Psoas muscle (tissue), 7 donors: ENCODE measurements at regions not wholly inside any gene's neighbourhood (a gene's known extent, or its start where the extent isn't known, plus 50 kb on each side); places are given as distances from the start of the nearest gene placed in this dataset.
"Not testable (repeated sequence)": the region's sequence is repeated elsewhere in the genome, so short reads cannot be mapped to it uniquely, and the experiment has no call there.

Source experiments
- ATAC-seq, 4 donors: fragments of 200-7000 bp; cut with Tn5 transposase; one replicate each; pipeline ENCODE4 v1.9.1; 2020; ENCODE audit warnings: moderate library complexity in 3 of 4, mild to moderate bottlenecking in 2 of 4
- DNase-seq, 2 donors: peaks; one replicate each; pipeline ENCODE4 v3.0.0-alpha.2; 2020
- H3K27ac ChIP-seq: fragments of 200-600 bp; one replicate; pipeline ENCODE4 v1.8.0; 2022
- H3K27me3 ChIP-seq, 3 donors: fragments of 200-600 bp in 1 of 3; one replicate each; pipeline versions ENCODE4 v1.6.1 to v1.8.0; 2013 to 2022; ENCODE audit warnings: low read length in 2 of 3, mild to moderate bottlenecking in 2 of 3, moderate library complexity in 1 of 3; ENCODE audit not compliant: insufficient read depth in 3 of 3
- H3K36me3 ChIP-seq, 2 donors: fragments of 200-600 bp in 1 of 2; one replicate each; pipeline versions ENCODE4 v1.6.1 to v1.8.0; 2013 to 2022; ENCODE audit warnings: low read depth in 1 of 2, mild to moderate bottlenecking in 1 of 2, moderate library complexity in 1 of 2; ENCODE audit not compliant: insufficient read depth in 1 of 2
- H3K4me1 ChIP-seq: fragments of 200-600 bp; one replicate; pipeline ENCODE4 v1.8.0; 2022
- H3K4me3 ChIP-seq: fragments of 200-600 bp; one replicate; pipeline ENCODE4 v1.8.0; 2022; ENCODE audit warnings: mild to moderate bottlenecking
- H3K9me3 ChIP-seq: fragments of 200-600 bp; one replicate; pipeline ENCODE4 v1.8.0; 2022
- CTCF ChIP-seq: fragments of 200-600 bp; IDR thresholded peaks from one replicate; pipeline ENCODE4 v1.8.0; 2022; ENCODE audit warnings: antibody characterized with exemption
- WGBS, 3 donors: extraction: QIAGEN DNeasy Blood & Tissue Kit; methylation state at CpG; one replicate each; pipeline versions ENCODE4 v1.1.6 to v1.1.7; 2013; 5-methylcytosine and 5-hydroxymethylcytosine counted together
- intact Hi-C, 2 donors: fragments of 100-400 bp; cut with DNase I; formaldehyde crosslinking; loops; one replicate each; pipeline versions ENCODE4 v1.11.0 to v1.14.2; 2022
- donor health status: healthy with polysubstance abuse.
- donor health status: DM: no; HTN: no; CAD: no; lungs with moderate emphysema.
- donor health status: Bipolar disorder and iron deficiency.
- donor health status: healthy.
- donor health status: DM: yes; HTN: yes; CAD: no.
- donor health status: DM: no; HTN: no; CAD: no.
- donor health status: DM: yes; HTN: yes; CAD: no.

- Histone ChIP-seq H3K36me3 (no peaks in the 10 kb centered on the region), H3K27me3 (peaks cover 0 to 17% (median 0%) of the 10 kb centered on the region in 3 donors), H3K9me3 (no peaks in the 10 kb centered on the region), H3K4me3 (no peak overlapping the region), H3K27ac (no peak overlapping the region), H3K4me1 (no peaks in the 10 kb centered on the region)
- DNase-seq (no peak), ATAC-seq (no peak)
- 41 to 83% (median 82%) methylated on average over 2 of the region's 2 CpGs for WGBS, 3 donors
- intact Hi-C loops = no loop called here
- TF ChIP-seq CTCF = no peak
Measured at GRCh38 chrX:106284431-106285025, 116.4 kb downstream of the PWWP3B start.

- DNase-seq = no peak
- ATAC-seq = no peak
- H3K9me3 ChIP-seq = no peaks in the 10 kb centered on the region
- intact Hi-C loops = no loop called here
- H3K4me3 ChIP-seq = no peak overlapping the region
- no peaks in the 10 kb centered on the region for H3K4me1 ChIP-seq
- H3K36me3 ChIP-seq = no peaks in the 10 kb centered on the region
- WGBS, 3 donors = 21 to 37% (median 25%) methylated on average over 1 of the region's 1 CpG
- TF ChIP-seq CTCF = no peak
- H3K27me3 ChIP-seq = peaks cover 0 to 13% (median 0%) of the 10 kb centered on the region in 3 donors
- H3K27ac ChIP-seq = no peak overlapping the region
Measured at GRCh38 chrX:106286053-106286650, 118.0 kb downstream of the PWWP3B start.

GRCh38 chrX:106290778-106291177, 122.7 kb downstream of the PWWP3B start:
- whole genome bisulfite sequencing, 3 donors = no CpG with 5 or more reads among the region's 5 CpGs
- H3K36me3 ChIP-seq, DNase-seq, H3K27ac ChIP-seq, H3K27me3 ChIP-seq, intact Hi-C loops, H3K4me1 ChIP-seq, H3K4me3 ChIP-seq, H3K9me3 ChIP-seq, ATAC-seq: not testable (repeated sequence)

GRCh38 chrX:106291779-106292390, 123.8 kb downstream of the PWWP3B start:
- WGBS, 3 donors = no CpG with 5 or more reads among the region's 9 CpGs
- ATAC-seq = not testable (repeated sequence)

GRCh38 chrX:106300239-106300638, 132.1 kb downstream of the PWWP3B start:
- TF ChIP-seq CTCF = no peak
- Histone ChIP-seq H3K36me3 (no peaks in the 10 kb centered on the region), H3K27me3 (peaks cover 0 to 10% (median 0%) of the 10 kb centered on the region in 3 donors), H3K27ac (no peak overlapping the region), H3K9me3 (no peaks in the 10 kb centered on the region), H3K4me3 (no peak overlapping the region), H3K4me1 (no peaks in the 10 kb centered on the region)
- ATAC-seq (no peak), DNase-seq (no peak)
- intact Hi-C loops = no loop called here
- WGBS, 3 donors = 63 to 75% (median 66%) methylated on average over 2 of the region's 2 CpGs

More at GRCh38 chrX:106291779-106292390, 123.8 kb downstream of the PWWP3B start:
- DNase-seq, H3K4me1 ChIP-seq, H3K36me3 ChIP-seq, H3K9me3 ChIP-seq, H3K4me3 ChIP-seq, H3K27ac ChIP-seq, intact Hi-C loops, H3K27me3 ChIP-seq: not testable (repeated sequence)
